HEK293T (cell line): ENCODE measurements at regions not wholly inside any gene's neighbourhood (a gene's known extent, or its start where the extent isn't known, plus 50 kb on each side); places are given as distances from the start of the nearest gene placed in this dataset.
"Not testable (repeated sequence)": the region's sequence is repeated elsewhere in the genome, so short reads cannot be mapped to it uniquely, and the experiment has no call there.

ENCODE experiments used
- CTCF ChIA-PET: fragments of 350-600 bp; formaldehyde crosslinking; extraction: SDS; loops from one replicate; lab custom pipeline; 2021; ENCODE audit warnings: antibody characterized with exemption, inconsistent platforms; lab: Yijun Ruan, JAX
- POLR2A ChIA-PET: fragments of 350-600 bp; formaldehyde crosslinking; extraction: SDS; loops from one replicate; lab custom pipeline; 2020; ENCODE audit warnings: antibody characterized with exemption, inconsistent platforms; lab: Yijun Ruan, JAX
- DNase-seq: peaks from one replicate; pipeline ENCODE4 v3.0.0; 2012; ENCODE audit warnings: mixed read lengths; ENCODE audit errors: extremely low spot score
- ARNT ChIP-seq: fragments of 450-650 bp; IDR thresholded peaks from 2 replicates; pipeline ENCODE4 v1.6.1; 2017; ENCODE audit warnings: mild to moderate bottlenecking
- BHLHE40 ChIP-seq: fragments of 450-650 bp; IDR thresholded peaks from 2 replicates; pipeline ENCODE4 v1.6.1; 2016; ENCODE audit warnings: mild to moderate bottlenecking, moderate library complexity, borderline replicate concordance
- CTBP1 ChIP-seq: fragments of 450-650 bp; IDR thresholded peaks from 2 replicates; pipeline ENCODE4 v1.6.1; 2016; ENCODE audit warnings: borderline replicate concordance
- ELF4 ChIP-seq: fragments of 450-650 bp; IDR thresholded peaks from 2 replicates; pipeline ENCODE4 v1.6.1; 2017; ENCODE audit warnings: antibody characterized with exemption
- FOXA1 ChIP-seq: fragments of 450-650 bp; IDR thresholded peaks from 2 replicates; pipeline ENCODE4 v1.6.1; 2016; ENCODE audit warnings: mild to moderate bottlenecking
- FOXK2 ChIP-seq: fragments of 450-650 bp; IDR thresholded peaks from 2 replicates; pipeline ENCODE4 v1.6.1; 2016; ENCODE audit warnings: mild to moderate bottlenecking
- FOXM1 ChIP-seq: fragments of 450-650 bp; IDR thresholded peaks from 2 replicates; pipeline ENCODE4 v1.6.1; 2017; ENCODE audit warnings: mild to moderate bottlenecking, borderline replicate concordance
- HDGF ChIP-seq: fragments of 450-650 bp; IDR thresholded peaks from 2 replicates; pipeline ENCODE4 v1.6.1; 2017; ENCODE audit warnings: antibody characterized with exemption, borderline replicate concordance
- L3MBTL2 ChIP-seq: fragments of 450-650 bp; conservative IDR thresholded peaks from 2 replicates; pipeline ENCODE4 v1.6.1; 2016; ENCODE audit warnings: mild to moderate bottlenecking
- LEF1 ChIP-seq: fragments of 450-650 bp; IDR thresholded peaks from 2 replicates; pipeline ENCODE4 v1.6.1; 2017; ENCODE audit warnings: mild to moderate bottlenecking, borderline replicate concordance
- NFRKB ChIP-seq: fragments of 450-650 bp; IDR thresholded peaks from 2 replicates; pipeline ENCODE4 v1.6.1; 2016; ENCODE audit warnings: mild to moderate bottlenecking, moderate library complexity
- PKNOX1 ChIP-seq: fragments of 450-650 bp; IDR thresholded peaks from 2 replicates; pipeline ENCODE4 v1.6.1; 2016
- SP1 ChIP-seq: fragments of 450-650 bp; IDR thresholded peaks from 2 replicates; pipeline ENCODE4 v1.6.1; 2017
- SUZ12 ChIP-seq: fragments of 450-650 bp; IDR thresholded peaks from 2 replicates; pipeline ENCODE4 v1.6.1; 2016; ENCODE audit warnings: mild to moderate bottlenecking
- TARDBP ChIP-seq: fragments of 450-650 bp; IDR thresholded peaks from 2 replicates; pipeline ENCODE4 v1.6.1; 2016
- ZNF384 ChIP-seq: fragments of 450-650 bp; IDR thresholded peaks from 2 replicates; pipeline ENCODE4 v1.6.1; 2016

GRCh38 chr2:75396314-75396713 lies 164.4 kb downstream of the EVA1A start:
- no peak for DNase-seq
- CTCF ChIA-PET = no interaction called here
- TF ChIP-seq FOXA1 (no peak), SP1 (no peak), FOXK2 (no peak), ARNT (no peak)
- POLR2A ChIA-PET = no interaction called here

GRCh38 chr2:75394764-75395163 lies 166.0 kb downstream of the EVA1A start:
- CTCF ChIA-PET, DNase-seq, POLR2A ChIA-PET: not testable (repeated sequence)

- ChIA-PET CTCF (no interaction called here), POLR2A (no interaction called here)
- DNase-seq = no peak
- no peak for TF ChIP-seq BHLHE40
- no peak for TF ChIP-seq FOXK2
- no peak for TF ChIP-seq PKNOX1
- no peak for TF ChIP-seq LEF1
- no peak for TF ChIP-seq CTBP1
- no peak for TF ChIP-seq NFRKB
- TF ChIP-seq L3MBTL2 = no peak
- TF ChIP-seq SUZ12 = no peak
- no peak for TF ChIP-seq ARNT
- no peak for TF ChIP-seq ELF4
- TF ChIP-seq FOXA1 = no peak
- no peak for TF ChIP-seq SP1
- TF ChIP-seq FOXM1 = no peak
- no peak for TF ChIP-seq TARDBP
- TF ChIP-seq HDGF = no peak
- TF ChIP-seq ZNF384 = no peak
These were observed 170.6 kb downstream of the EVA1A start for GRCh38 chr2:75390169-75390568.

- no peak for DNase-seq
- ChIA-PET POLR2A (no interaction called here), CTCF (no interaction called here)
- TF ChIP-seq NFRKB (no peak), FOXA1 (no peak), PKNOX1 (no peak), SUZ12 (no peak), CTBP1 (no peak), L3MBTL2 (no peak), FOXK2 (no peak), BHLHE40 (no peak)
These were observed 171.5 kb downstream of the EVA1A start for GRCh38 chr2:75389271-75389670.

- ChIA-PET POLR2A (no interaction called here), CTCF (no interaction called here)
- TF ChIP-seq SP1 = no peak
- no peak for TF ChIP-seq L3MBTL2
- TF ChIP-seq FOXK2 = no peak
- no peak for TF ChIP-seq FOXA1
- no peak for TF ChIP-seq ARNT
- TF ChIP-seq BHLHE40 = no peak
- TF ChIP-seq FOXM1 = no peak
- TF ChIP-seq PKNOX1 = no peak
- TF ChIP-seq NFRKB = no peak
- no peak for TF ChIP-seq ELF4
- no peak for DNase-seq
These were observed 179.7 kb downstream of the EVA1A start for GRCh38 chr2:75381032-75381431.

GRCh38 chr2:75379476-75380210 lies 180.3 kb upstream of the TACR1 start:
- TF ChIP-seq TARDBP (no peak), FOXA1 (no peak), HDGF (no peak)
- ChIA-PET CTCF (no interaction called here), POLR2A (no interaction called here)
- DNase-seq = no peak

GRCh38 chr2:75375646-75376582 lies 176.6 kb upstream of the TACR1 start:
- POLR2A ChIA-PET = no interaction called here
- no peak for DNase-seq
- TF ChIP-seq ARNT (no peak), PKNOX1 (no peak), BHLHE40 (no peak), CTBP1 (no peak), FOXM1 (no peak), NFRKB (no peak), ELF4 (no peak), HDGF (no peak), SUZ12 (no peak), FOXA1 (no peak), LEF1 (no peak), FOXK2 (no peak), L3MBTL2 (no peak), SP1 (no peak), ZNF384 (no peak), TARDBP (no peak)
- CTCF ChIA-PET = no interaction called here

- POLR2A ChIA-PET, CTCF ChIA-PET, DNase-seq: not testable (repeated sequence)
These were observed 175.2 kb upstream of the TACR1 start for GRCh38 chr2:75374414-75374957.
